ENCODE measurements at regions not wholly inside any gene's neighbourhood (a gene's known extent, or its start where the extent isn't known, plus 50 kb on each side); places are given as distances from the start of the nearest gene placed in this dataset.
"Not testable (repeated sequence)": the region's sequence is repeated elsewhere in the genome, so short reads cannot be mapped to it uniquely, and the experiment has no call there.

DNA sequence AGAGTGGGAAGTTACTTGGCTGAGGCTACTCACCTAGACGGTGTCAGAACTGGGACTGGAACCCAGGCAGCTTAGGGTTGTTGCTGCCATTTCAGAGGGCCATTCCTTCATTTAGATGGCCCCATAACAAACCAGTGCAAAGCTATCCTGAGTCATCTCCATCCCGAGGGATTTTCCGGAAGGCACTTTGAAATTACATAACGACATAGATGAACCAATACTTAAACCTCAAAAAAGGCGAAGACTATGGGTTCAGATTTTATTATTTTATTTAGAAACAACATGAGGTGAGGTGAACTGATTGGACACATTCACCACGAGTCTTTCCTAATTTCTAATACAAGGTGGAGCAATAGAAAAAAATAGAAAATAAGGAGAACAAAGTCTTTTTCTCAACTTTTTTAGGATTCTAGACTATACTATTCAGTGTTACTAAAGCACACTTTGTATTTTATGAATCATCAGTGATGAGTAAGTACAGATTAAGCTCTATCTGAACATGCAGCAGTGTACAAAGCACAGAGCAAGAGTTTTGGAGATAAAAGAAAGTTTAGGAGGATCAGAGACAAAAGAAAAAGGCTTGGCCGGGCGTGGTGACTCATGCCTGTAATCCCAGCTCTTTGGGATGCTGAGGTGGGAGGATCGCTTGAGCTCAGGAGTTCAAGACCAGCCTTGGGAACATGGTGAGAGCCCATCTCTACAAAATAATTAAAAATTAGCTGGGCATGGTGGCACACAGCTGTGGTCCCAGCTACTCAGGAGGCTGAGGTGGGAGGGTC is 79.5 kb upstream of the SVIL start:
- peak; percentile 34 for DNase-seq

DNA sequence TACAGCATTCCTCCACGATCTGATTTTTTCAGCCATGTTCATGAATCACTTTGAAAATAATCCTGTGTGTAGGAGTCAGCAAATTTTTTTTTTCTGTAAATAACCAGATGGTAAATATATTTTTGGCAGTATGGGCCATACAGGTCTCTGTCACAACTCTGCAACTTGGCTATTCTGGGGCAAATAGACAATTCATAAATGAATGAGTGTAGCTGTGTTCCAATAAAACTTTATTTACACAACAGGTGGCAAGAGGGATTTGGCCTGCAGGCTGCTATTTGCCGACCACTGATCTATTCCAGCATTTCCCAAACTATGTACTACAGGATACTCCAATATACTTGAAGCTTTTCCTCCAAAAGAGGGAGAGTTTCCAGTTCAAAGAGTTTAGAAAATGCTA is 78.7 kb upstream of the SVIL start:
- DNase-seq: no peak

DNA sequence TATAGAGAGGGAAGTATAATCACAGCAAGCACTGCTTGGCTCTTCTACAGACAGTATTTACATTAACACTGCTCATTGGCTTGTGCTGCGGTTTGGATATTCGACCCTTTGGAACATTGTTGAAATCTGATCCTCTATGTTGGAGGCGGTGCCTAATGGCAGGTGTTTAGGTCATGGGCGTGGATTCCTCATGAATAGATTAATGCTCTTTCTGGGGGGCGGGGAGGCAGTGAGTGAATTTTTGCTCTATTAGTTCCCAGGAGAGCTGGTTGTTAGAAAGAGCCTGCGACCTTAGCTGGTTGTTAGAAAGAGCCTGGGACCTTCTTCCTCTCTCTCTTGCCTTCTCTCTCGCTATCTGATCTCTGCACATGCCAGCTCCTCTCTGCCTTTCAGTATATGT is 77.3 kb upstream of the SVIL start:
- DNase-seq: no peak

- DNase-seq: no peak
Observed at GRCh38 chr10:29710128-29710527, 75.4 kb upstream of the SVIL start.

- DNase-seq: no peak
Observed at GRCh38 chr10:29709484-29710002, 74.8 kb upstream of the SVIL start.

- no peak for DNase-seq
Observed at GRCh38 chr10:29703271-29703670, 68.5 kb upstream of the SVIL start.

DNA sequence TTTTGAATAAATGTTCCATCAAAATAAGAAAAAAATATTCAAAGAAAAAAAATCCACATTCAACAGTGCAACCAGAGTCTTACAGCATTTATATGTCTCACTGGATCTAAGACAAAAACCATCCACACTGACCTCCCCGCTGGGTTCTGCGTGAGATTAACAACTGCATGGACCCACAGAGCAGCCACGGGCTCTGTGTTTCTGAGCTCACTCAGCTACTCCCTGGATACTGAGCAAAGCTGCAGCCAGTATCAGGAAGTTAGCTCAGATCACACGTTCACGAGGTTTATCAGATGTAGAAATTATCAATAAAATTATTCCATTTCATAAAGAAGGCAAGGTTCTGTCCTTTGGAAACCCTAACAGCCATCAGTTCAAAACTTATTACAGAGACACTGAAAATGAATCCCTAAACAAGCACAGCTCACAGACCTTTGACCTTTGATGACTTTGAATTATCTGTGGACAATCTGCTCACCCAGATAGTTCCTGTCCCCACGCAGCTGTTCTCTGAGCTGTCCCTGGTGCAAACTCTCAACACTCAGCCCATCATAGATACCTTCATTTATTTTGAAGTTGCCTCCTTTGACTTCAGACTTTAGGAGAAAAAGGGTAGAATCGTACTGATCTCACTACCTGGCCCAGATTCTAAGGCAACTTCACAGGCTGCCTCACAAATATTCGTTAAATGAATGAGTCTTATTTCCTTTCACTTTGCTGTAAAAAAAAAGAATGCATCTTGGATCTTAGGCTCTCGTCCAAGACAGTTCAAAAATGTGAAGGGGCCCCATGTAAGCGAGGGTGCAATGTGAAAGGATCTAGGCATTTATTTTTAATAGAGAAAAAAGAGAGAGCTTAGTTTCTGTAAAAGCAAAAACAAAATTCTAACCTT is 67.7 kb upstream of the SVIL start:
- DNase-seq: no peak

- DNase-seq: no peak
Observed at GRCh38 chr10:29701306-29701705, 66.5 kb upstream of the SVIL start.

GRCh38 chr10:29699621-29700020 is 64.8 kb upstream of the SVIL start:
- DNase-seq: no peak

DNA sequence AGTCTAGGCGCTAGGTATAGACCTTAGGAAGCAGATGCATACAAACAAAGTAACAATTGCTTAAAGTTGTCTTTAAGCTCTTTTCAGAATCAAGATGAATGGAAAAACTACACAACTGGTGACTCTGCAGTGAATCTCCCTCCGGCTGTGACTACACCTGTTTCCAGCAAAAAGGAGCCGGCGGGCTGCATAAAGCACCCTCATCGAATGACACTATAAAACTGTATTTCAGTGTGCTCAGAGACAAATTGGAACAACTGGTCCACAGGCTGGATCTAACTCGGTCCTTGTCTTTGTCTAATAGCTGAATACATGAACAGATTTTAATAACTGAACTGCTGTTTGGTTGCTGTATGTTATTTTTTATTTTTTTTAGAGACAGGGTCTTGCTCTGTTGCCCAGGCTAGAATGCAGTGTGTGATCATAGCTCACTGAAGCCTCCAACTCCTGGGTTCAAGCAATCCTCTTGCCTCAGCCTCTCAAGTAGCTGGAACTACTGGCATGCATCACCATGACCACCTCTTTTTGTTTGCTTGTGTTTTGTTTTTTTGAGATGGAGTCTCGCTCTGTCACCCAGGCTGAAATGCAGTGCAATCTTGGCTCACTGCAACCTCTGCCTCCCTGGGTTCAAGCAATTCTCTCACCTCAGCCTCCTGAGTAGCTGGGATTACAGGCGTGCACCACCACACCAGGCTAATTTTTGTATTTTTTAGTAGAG is 64.2 kb upstream of the SVIL start:
- DNase-seq: no peak

- DNase-seq: not testable (repeated sequence)
Observed at GRCh38 chr10:29696581-29696980, 61.8 kb upstream of the SVIL start.

- no peak for DNase-seq
Observed at GRCh38 chr10:29694121-29694520, 59.4 kb upstream of the SVIL start.

- no peak for DNase-seq
Observed at GRCh38 chr10:29692121-29692539, 57.4 kb upstream of the SVIL start.

- no peak for DNase-seq
Observed at GRCh38 chr10:29691564-29692072, 56.8 kb upstream of the SVIL start.

- peak; percentile 46 for DNase-seq
Observed at GRCh38 chr10:29689001-29689400, 54.2 kb upstream of the SVIL start.

DNA sequence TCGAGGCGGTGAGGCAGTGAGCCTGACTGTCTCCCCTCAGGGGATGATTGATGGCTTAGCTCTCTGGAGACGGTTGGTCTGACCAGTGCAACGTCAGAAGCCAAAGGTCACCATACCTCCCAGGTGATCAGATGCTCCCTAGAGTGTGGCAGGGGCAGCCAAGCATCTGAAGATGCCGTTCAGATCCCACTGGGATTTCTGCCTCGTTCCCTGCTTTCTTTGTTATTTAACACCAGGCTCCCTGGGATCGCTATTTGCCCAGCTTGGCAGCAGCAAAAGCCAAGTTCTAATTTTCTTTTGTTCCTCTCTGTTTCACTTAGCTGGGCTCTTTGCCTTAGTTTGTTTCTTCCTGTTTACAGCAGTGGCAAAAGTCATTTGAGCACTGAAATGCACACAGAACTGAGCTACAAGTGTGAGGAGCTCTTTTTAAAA is 53.5 kb upstream of the SVIL start:
- DNase-seq: no peak

GRCh38 chr10:29687421-29688164 is 52.8 kb upstream of the SVIL start:
- DNase-seq: no peak

DNA sequence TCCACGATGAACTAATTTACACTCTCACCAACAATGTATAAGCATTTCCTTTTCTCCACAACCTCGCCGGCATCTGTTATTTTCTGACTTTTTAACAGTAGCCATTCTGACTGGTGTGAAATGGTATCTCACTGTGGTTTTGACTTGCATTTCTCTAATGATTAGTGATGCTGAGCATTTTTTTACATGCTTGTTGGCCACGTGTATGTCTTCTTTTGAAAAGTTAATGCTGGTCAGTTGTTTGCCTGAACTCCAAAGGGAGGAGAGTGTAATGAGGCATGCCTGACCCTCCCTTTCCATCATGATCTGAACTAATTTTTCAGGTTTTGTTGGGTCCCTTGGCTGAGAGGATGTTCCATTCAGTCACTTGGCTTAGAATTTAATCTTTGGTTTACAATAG is 50.7 kb upstream of the SVIL start:
- no peak for DNase-seq

Measured in CD4-positive, alpha-beta T cell treated with Interleukin-17A for 4 hours (primary cell).